ENCODE measurements at regions not wholly inside any gene's neighbourhood (a gene's known extent, or its start where the extent isn't known, plus 50 kb on each side); places are given as distances from the start of the nearest gene placed in this dataset.

DNA sequence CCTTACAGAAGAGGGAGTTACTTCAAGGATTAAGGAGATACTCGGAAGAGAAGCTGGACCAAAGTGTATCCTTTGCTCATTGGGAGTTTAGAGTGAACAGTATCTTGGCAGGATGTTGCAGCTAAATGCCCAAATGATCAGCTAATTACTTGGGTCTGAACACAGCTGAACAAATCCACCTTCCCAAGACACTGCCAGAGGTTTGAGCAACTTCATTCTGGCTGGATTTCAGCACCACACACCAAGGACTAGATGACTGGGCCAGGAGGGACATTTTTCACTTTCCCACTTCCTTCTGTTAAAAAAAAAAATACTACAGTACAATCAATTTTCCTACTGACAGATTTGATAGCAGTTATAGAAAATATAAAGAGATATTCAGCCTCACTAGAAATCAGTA is 324.6 kb downstream of the MID1IP1 start (continued):
- TF ChIP-seq, protein P1, sequence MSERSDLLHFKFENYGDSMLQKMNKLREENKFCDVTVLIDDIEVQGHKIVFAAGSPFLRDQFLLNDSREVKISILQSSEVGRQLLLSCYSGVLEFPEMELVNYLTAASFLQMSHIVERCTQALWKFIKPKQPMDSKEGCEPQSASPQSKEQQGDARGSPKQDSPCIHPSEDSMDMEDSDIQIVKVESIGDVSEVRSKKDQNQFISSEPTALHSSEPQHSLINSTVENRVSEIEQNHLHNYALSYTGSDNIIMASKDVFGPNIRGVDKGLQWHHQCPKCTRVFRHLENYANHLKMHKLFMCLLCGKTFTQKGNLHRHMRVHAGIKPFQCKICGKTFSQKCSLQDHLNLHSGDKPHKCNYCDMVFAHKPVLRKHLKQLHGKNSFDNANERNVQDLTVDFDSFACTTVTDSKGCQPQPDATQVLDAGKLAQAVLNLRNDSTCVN (tag by site-specific recombination; optimal IDR thresholded peaks at IDR 0.05): no peak

DNA sequence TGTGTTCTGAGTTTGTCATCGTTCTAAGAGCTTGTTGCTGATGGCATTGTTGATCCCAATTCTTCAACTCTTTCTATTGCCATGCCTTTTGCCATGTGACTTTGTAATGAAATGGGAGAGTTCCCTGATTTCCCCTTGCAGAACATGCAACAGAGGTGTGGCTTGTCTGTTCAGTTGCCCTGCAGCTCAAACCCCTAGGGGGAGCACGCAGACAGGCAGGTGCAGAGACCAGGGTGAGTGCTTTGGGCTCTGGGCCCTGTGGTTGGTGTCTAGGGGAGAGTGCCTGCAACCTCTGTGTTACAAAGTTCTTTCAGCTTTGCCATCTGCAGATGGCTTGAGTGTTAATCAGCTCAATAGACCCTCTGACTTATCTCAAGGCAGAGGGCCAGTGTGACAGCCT is 332.7 kb downstream of the MID1IP1 start:
- Histone ChIP-seq H3K27ac (ENCODE audit: extremely low read depth, low read depth, low read length) (no peak overlapping the region), H3K4me3 (ENCODE audit: low read depth, low read length) (no peak overlapping the region), H3K9me3 (ENCODE audit: control insufficient read depth, insufficient read depth, low read depth, low read length) (no peaks in the 10 kb centered on the region), H3K4me1 (ENCODE audit: control insufficient read depth, insufficient read depth, low read length) (no peaks in the 10 kb centered on the region), H3K36me3 (ENCODE audit: control insufficient read depth in 2 of 2, insufficient read depth in 1 of 2, low read length in 2 of 2) (no peaks in the 10 kb centered on the region)
- TF ChIP-seq OVOL3 (tag by site-specific recombination; IDR thresholded peaks at IDR 0.05) (no peak), ZNF211 (tag by site-specific recombination; IDR thresholded peaks at IDR 0.05; ENCODE audit: low read depth) (no peak), ZNF548 (tag by site-specific recombination; IDR thresholded peaks at IDR 0.05) (no peak), ZNF670 (tag by site-specific recombination; IDR thresholded peaks at IDR 0.05; ENCODE audit: low read depth) (no peak), ZNF701 (tag by site-specific recombination; IDR thresholded peaks at IDR 0.05) (no peak), KLF9 (tag by site-specific recombination; IDR thresholded peaks at IDR 0.05; ENCODE audit: low read depth) (no peak), ZNF23 (tag by site-specific recombination; IDR thresholded peaks at IDR 0.05; ENCODE audit: borderline replicate concordance) (no peak), ZNF174 (tag by site-specific recombination; IDR thresholded peaks at IDR 0.05) (no peak), ZNF423 (tag by site-specific recombination; IDR thresholded peaks at IDR 0.05) (no peak), ZNF596 (tag by site-specific recombination; IDR thresholded peaks at IDR 0.05) (no peak), ZNF600 (tag by site-specific recombination; IDR thresholded peaks at IDR 0.05) (no peak), ZNF138 (tag by site-specific recombination; IDR thresholded peaks at IDR 0.05; ENCODE audit: borderline replicate concordance) (no peak), GLIS1 (tag by site-specific recombination; IDR thresholded peaks at IDR 0.05) (no peak), ZNF677 (tag by site-specific recombination; IDR thresholded peaks at IDR 0.05) (no peak), SP7 (tag by site-specific recombination; IDR thresholded peaks at IDR 0.05) (no peak)
- TF ChIP-seq, protein P2, sequence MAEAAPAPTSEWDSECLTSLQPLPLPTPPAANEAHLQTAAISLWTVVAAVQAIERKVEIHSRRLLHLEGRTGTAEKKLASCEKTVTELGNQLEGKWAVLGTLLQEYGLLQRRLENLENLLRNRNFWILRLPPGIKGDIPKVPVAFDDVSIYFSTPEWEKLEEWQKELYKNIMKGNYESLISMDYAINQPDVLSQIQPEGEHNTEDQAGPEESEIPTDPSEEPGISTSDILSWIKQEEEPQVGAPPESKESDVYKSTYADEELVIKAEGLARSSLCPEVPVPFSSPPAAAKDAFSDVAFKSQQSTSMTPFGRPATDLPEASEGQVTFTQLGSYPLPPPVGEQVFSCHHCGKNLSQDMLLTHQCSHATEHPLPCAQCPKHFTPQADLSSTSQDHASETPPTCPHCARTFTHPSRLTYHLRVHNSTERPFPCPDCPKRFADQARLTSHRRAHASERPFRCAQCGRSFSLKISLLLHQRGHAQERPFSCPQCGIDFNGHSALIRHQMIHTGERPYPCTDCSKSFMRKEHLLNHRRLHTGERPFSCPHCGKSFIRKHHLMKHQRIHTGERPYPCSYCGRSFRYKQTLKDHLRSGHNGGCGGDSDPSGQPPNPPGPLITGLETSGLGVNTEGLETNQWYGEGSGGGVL (tag by site-specific recombination; IDR thresholded peaks at IDR 0.05): no peak
- TF ChIP-seq, protein P3, sequence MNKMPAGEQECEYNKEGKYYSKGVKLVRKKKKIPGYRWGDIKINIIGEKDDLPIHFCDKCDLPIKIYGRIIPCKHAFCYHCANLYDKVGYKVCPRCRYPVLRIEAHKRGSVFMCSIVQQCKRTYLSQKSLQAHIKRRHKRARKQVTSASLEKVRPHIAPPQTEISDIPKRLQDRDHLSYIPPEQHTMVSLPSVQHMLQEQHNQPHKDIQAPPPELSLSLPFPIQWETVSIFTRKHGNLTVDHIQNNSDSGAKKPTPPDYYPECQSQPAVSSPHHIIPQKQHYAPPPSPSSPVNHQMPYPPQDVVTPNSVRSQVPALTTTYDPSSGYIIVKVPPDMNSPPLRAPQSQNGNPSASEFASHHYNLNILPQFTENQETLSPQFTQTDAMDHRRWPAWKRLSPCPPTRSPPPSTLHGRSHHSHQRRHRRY (tag by site-specific recombination; IDR thresholded peaks at IDR 0.05): no peak
- TF ChIP-seq, protein P4, sequence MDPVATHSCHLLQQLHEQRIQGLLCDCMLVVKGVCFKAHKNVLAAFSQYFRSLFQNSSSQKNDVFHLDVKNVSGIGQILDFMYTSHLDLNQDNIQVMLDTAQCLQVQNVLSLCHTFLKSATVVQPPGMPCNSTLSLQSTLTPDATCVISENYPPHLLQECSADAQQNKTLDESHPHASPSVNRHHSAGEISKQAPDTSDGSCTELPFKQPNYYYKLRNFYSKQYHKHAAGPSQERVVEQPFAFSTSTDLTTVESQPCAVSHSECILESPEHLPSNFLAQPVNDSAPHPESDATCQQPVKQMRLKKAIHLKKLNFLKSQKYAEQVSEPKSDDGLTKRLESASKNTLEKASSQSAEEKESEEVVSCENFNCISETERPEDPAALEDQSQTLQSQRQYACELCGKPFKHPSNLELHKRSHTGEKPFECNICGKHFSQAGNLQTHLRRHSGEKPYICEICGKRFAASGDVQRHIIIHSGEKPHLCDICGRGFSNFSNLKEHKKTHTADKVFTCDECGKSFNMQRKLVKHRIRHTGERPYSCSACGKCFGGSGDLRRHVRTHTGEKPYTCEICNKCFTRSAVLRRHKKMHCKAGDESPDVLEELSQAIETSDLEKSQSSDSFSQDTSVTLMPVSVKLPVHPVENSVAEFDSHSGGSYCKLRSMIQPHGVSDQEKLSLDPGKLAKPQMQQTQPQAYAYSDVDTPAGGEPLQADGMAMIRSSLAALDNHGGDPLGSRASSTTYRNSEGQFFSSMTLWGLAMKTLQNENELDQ (tag by site-specific recombination; IDR thresholded peaks at IDR 0.05; ENCODE audit: low read depth): no peak
- TF ChIP-seq, protein P1 (tag by site-specific recombination; optimal IDR thresholded peaks at IDR 0.05): no peak
- CTCF ChIA-PET: interaction anchor here (0.5 to 2.9 kb wide), 8 partner anchors 10 to 1744 kb away, joined by 3 to 12 read pairs (median 3); no protein-coding TSS in a partner anchor
- POLR2A ChIA-PET: no interaction called here

Measured in HEK293 (cell line).